Brain microvascular endothelial cell (primary cell): ENCODE measurements at regions not wholly inside any gene's neighbourhood (a gene's known extent, or its start where the extent isn't known, plus 50 kb on each side); places are given as distances from the start of the nearest gene placed in this dataset.

Experiments
- DNase-seq: peaks from one replicate; pipeline ENCODE4 v3.0.0-alpha.2; 2020
- H3K27ac ChIP-seq: fragments of 250-450 bp; sonication (Bioruptor Pico); 2 replicates; pipeline ENCODE4 v1.5.1; 2020; ENCODE audit warnings: mild to moderate bottlenecking, moderate library complexity
- H3K27me3 ChIP-seq: fragments of 250-450 bp; sonication (Bioruptor Pico); replicated peaks from 2 replicates; pipeline ENCODE4 v1.5.1; 2020; ENCODE audit warnings: mild to moderate bottlenecking
- H3K36me3 ChIP-seq: fragments of 250-450 bp; sonication (Bioruptor Pico); replicated peaks from 2 replicates; pipeline ENCODE4 v1.5.1; 2020; ENCODE audit warnings: mild to moderate bottlenecking
- H3K4me3 ChIP-seq: 2 replicates; pipeline ENCODE4 v1.5.1; 2011; ENCODE audit warnings: low read depth, mild to moderate bottlenecking, control low read depth, low read length, moderate library complexity
- in situ Hi-C: cut with HindIII; loops from 2 replicates; pipeline ENCODE4 v1.10.0; 2017; ENCODE audit warnings: low sequenced_read_pairs, low pct_ligation_motif_present
- TF ChIP-seq, protein P1 (sequence below): IDR thresholded peaks from 2 replicates; pipeline ENCODE4 v1.5.1; 2011; ENCODE audit warnings: low read depth, mild to moderate bottlenecking, moderate library complexity, low read length, control low read depth, inconsistent platforms; ENCODE audit errors: missing control alignments

DNA sequence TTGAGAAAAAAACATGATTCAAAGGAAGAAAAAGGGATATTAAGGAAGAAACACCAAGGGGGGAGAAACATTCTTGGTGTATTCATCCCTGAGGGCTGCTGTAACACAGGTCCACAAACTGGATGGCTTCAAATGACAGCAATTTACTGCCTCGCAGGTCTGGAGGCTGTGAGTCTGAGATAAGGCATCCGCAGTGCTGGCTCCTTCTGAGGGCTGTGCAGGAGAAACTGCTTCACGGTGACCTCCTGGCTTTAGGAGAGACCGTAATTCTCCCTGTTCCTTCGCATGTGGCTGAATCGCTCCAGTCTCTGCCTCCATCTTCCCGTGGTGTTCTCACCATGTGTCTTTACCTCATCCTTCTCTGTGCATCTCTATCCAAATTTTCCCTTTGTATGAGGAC, 490.7 kb downstream of the EIPR1 start:
- TF ChIP-seq, protein P1, sequence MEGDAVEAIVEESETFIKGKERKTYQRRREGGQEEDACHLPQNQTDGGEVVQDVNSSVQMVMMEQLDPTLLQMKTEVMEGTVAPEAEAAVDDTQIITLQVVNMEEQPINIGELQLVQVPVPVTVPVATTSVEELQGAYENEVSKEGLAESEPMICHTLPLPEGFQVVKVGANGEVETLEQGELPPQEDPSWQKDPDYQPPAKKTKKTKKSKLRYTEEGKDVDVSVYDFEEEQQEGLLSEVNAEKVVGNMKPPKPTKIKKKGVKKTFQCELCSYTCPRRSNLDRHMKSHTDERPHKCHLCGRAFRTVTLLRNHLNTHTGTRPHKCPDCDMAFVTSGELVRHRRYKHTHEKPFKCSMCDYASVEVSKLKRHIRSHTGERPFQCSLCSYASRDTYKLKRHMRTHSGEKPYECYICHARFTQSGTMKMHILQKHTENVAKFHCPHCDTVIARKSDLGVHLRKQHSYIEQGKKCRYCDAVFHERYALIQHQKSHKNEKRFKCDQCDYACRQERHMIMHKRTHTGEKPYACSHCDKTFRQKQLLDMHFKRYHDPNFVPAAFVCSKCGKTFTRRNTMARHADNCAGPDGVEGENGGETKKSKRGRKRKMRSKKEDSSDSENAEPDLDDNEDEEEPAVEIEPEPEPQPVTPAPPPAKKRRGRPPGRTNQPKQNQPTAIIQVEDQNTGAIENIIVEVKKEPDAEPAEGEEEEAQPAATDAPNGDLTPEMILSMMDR, result no peak
- no peaks in the 10 kb centered on the region for H3K36me3 ChIP-seq
- in situ Hi-C loops, result no loop called here

DNA sequence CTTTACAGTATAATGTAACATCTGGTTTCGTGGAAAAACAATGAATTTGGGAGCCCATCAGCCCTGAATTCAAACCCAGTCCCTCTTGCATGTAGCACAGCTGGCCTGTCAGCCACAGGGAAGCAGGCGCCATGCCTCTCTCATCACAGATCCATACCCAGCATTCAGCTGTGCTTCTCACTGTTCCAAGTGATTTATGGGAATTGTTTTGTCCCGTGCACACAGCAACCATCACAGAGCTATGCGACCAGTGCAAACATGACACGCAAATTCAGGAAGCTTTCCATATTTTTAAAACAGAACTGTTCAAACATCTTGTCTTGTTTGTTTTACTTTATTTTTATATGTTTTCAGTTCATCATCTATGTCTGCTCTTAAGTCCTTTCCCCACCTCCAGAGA, 496.1 kb downstream of the EIPR1 start:
- Histone ChIP-seq H3K4me3 (no peak overlapping the region), H3K27ac (no peak overlapping the region), H3K27me3 (no peaks in the 10 kb centered on the region), H3K36me3 (no peaks in the 10 kb centered on the region)
- in situ Hi-C loops, result no loop called here
- TF ChIP-seq, protein P1, result no peak
- DNase-seq, result no peak

More for the DNA sequence above, 490.7 kb downstream of the EIPR1 start:
- DNase-seq, result no peak
- no peaks in the 10 kb centered on the region for H3K27me3 ChIP-seq
- no peak overlapping the region for H3K27ac ChIP-seq
- no peak overlapping the region for H3K4me3 ChIP-seq

DNA sequence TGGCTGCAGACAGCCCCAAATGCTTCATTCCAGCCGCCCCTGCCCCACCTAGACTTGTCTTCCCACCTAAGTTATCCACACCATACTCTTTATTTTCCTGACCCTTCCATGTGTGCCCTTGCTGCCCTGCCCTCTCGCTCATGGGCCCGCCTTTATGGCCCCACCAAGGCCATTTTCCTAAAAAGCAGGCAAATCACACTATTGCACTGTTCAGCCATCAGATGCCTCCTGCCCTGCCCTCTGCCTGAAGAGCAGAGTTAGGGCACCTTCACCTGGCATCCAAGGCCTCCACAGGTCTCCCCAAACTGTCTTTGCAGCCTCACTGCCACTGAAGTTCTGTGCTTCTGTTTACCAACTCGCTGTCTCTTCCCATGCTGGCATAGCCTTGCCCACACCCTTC, 496.7 kb downstream of the EIPR1 start:
- no peak overlapping the region for H3K4me3 ChIP-seq
- no peaks in the 10 kb centered on the region for H3K36me3 ChIP-seq
- no peaks in the 10 kb centered on the region for H3K27me3 ChIP-seq
- H3K27ac ChIP-seq, result no peak overlapping the region
- no peak for DNase-seq
- in situ Hi-C loops, result no loop called here
- TF ChIP-seq, protein P1, result no peak

DNA sequence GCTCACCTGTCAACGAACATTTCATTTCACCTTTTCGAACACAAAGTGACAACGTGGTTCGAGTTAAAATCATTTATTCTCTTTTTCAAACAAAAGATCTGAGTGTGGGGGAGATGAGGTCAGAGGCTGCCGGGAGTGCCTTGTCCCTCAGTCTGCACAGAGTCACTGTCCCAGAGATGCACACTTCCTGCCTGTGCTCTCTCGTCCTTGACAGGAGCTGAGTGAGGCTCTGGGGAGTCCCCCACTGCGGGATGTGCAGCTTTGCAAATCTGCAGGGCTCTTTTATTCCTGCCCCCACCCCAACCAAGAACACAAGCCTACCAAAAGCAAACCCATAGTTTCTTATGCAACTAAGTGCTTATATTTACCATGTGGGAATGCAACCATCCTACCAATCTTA, 497.8 kb downstream of the EIPR1 start:
- TF ChIP-seq, protein P1, result no peak
- Histone ChIP-seq H3K27me3 (no peaks in the 10 kb centered on the region), H3K36me3 (no peaks in the 10 kb centered on the region), H3K4me3 (no peak overlapping the region), H3K27ac (no peak overlapping the region)
- DNase-seq, result no peak
- in situ Hi-C loops, result no loop called here

DNA sequence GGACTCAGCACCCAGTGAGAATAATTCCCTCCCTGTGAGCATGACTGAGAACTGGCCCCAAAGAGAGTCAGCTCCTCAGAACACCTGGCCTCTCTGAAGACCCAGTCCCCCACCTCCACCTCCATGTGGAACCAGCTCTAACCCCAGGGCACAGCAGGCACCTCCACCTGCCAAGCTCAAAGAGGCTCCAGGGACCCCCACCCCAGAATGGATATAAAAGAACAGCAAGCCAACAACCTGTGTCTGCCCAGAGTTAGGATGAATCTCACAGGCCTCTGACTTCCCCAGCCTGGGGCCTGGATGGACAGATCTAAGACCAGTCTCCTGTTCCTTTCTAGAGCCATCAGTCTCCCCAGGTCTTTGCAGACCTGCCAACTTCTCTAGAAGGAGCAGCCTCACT, 498.5 kb downstream of the EIPR1 start:
- H3K27me3 ChIP-seq, result no peaks in the 10 kb centered on the region
- TF ChIP-seq, protein P1, result no peak
- in situ Hi-C loops, result no loop called here
- no peak for DNase-seq
- no peak overlapping the region for H3K27ac ChIP-seq
- no peak overlapping the region for H3K4me3 ChIP-seq
- no peaks in the 10 kb centered on the region for H3K36me3 ChIP-seq

DNA sequence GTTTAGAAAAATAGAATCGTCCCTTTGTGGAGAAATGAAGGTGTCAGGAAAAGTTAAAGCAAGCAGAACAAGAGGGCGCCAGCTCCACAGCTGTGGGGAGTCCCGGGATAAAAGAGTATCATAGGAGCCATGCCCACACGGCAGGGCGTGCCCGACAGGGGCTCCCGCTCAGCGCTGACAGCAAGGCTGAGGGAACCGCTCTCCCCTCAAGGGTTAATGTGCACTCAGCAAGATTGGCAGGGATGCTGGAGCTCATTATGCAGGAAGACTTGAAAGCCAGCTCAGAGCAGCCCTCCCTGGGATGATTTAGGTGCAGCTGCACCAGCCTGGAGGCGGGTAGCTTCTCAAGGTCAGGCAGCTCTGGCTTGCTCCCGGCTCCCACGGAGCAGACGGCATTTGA, 500.2 kb downstream of the EIPR1 start:
- no peak overlapping the region for H3K4me3 ChIP-seq
- in situ Hi-C loops, result no loop called here
- H3K27ac ChIP-seq, result no peak overlapping the region
- H3K27me3 ChIP-seq, result no peaks in the 10 kb centered on the region
- no peak for DNase-seq
- TF ChIP-seq, protein P1, result no peak
- H3K36me3 ChIP-seq, result no peaks in the 10 kb centered on the region
